MM.1S (cell line): ENCODE measurements at regions not wholly inside any gene's neighbourhood (a gene's known extent, or its start where the extent isn't known, plus 50 kb on each side); places are given as distances from the start of the nearest gene placed in this dataset.

Source experiments
- CTCF ChIP-seq: fragments of 300-600 bp; sonication (generic); IDR thresholded peaks from 2 replicates; pipeline ENCODE4 v1.5.1; 2016; ENCODE audit warnings: antibody characterized with exemption, low read length, mixed read lengths
- EZH2 ChIP-seq: fragments of 300-600 bp; sonication (generic); optimal IDR thresholded peaks from 2 replicates; pipeline ENCODE3; 2017; ENCODE audit warnings: low read depth, mild to moderate bottlenecking, antibody characterized with exemption, low read length, mixed read lengths
- EZH2phosphoT487 ChIP-seq: fragments of 300-600 bp; sonication (generic); IDR thresholded peaks from 2 replicates; pipeline ENCODE4 v1.6.1; 2018; ENCODE audit warnings: antibody characterized with exemption, low read length

DNA sequence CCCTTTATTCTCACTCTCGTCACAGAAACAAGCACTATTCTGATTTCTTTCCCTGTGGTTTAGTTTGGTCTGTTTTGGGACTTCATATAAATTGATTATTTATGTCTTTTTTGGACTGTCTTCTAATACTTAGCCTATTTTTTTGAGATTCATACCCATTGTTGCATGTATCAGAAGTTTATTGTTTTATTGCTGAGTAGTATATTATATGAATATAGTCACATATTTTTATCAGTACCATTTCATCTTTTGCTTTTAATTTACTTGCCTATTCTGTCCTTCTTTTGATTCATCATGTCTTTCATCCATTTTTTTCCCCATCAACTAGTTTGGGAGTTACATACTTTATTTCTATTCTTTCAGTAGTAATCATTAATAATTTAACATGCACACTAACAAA is 112.0 kb downstream of the ID4 start:
- TF ChIP-seq CTCF (no peak), EZH2 (no peak), EZH2phosphoT487 (no peak)
